ENCODE measurements at regions not wholly inside any gene's neighbourhood (a gene's known extent, or its start where the extent isn't known, plus 50 kb on each side); places are given as distances from the start of the nearest gene placed in this dataset.

GRCh38 chr14:97618917-97619690, 821.9 kb downstream of the VRK1 start:
- no peak for DNase-seq

GRCh38 chr14:97620066-97620465, 822.9 kb downstream of the VRK1 start:
- DNase-seq = no peak

GRCh38 chr14:97624985-97625384, 827.8 kb downstream of the VRK1 start:
- no peak for DNase-seq

- DNase-seq = no peak
These were observed 828.3 kb downstream of the VRK1 start for GRCh38 chr14:97625477-97625876.

- DNase-seq = no peak
These were observed 828.9 kb downstream of the VRK1 start for GRCh38 chr14:97626088-97626487.

GRCh38 chr14:97630249-97630648, 833.1 kb downstream of the VRK1 start:
- DNase-seq = no peak

- no peak for DNase-seq
These were observed 836.1 kb downstream of the VRK1 start for GRCh38 chr14:97633131-97633738.

GRCh38 chr14:97634751-97635150, 837.6 kb downstream of the VRK1 start:
- no peak for DNase-seq

- no peak for DNase-seq
These were observed 841.7 kb downstream of the VRK1 start for GRCh38 chr14:97638864-97639263.

GRCh38 chr14:97640031-97640430, 842.8 kb downstream of the VRK1 start:
- no peak for DNase-seq

- DNase-seq = no peak
These were observed 844.6 kb downstream of the VRK1 start for GRCh38 chr14:97641827-97642226.

GRCh38 chr14:97642631-97643030, 845.4 kb downstream of the VRK1 start:
- no peak for DNase-seq

- DNase-seq = no peak
These were observed 847.2 kb downstream of the VRK1 start for GRCh38 chr14:97644365-97644764.

GRCh38 chr14:97649752-97650151, 852.6 kb downstream of the VRK1 start:
- no peak for DNase-seq

GRCh38 chr14:97655169-97655948, 858.2 kb downstream of the VRK1 start:
- DNase-seq = no peak

- DNase-seq = no peak
These were observed 860.4 kb downstream of the VRK1 start for GRCh38 chr14:97657609-97658008.

- no peak for DNase-seq
These were observed 890.9 kb downstream of the VRK1 start for GRCh38 chr14:97687944-97688630.

GRCh38 chr14:97688631-97689336, 891.6 kb downstream of the VRK1 start:
- no peak for DNase-seq

- DNase-seq = no peak
These were observed 894.9 kb downstream of the VRK1 start for GRCh38 chr14:97692084-97692483.

GRCh38 chr14:97695456-97695981, 898.3 kb downstream of the VRK1 start:
- no peak for DNase-seq

- no peak for DNase-seq
These were observed 900.6 kb downstream of the VRK1 start for GRCh38 chr14:97697772-97698171.

- DNase-seq = no peak
These were observed 901.8 kb downstream of the VRK1 start for GRCh38 chr14:97699026-97699425.

All from COR-L47 (cell line).